GM21526 (cell line): ENCODE measurements at regions not wholly inside any gene's neighbourhood (a gene's known extent, or its start where the extent isn't known, plus 50 kb on each side); places are given as distances from the start of the nearest gene placed in this dataset.
A peak's percentile ranks its signal among the peaks of the same experiment; 100 is the strongest.
"Not testable (repeated sequence)": the region's sequence is repeated elsewhere in the genome, so short reads cannot be mapped to it uniquely, and the experiment has no call there.

ENCODE experiments used
- ATAC-seq: cut with Tn5 transposase; IDR thresholded peaks from one replicate; pipeline ENCODE4 v1.9.1; 2021; ENCODE audit warnings: moderate library complexity; ENCODE audit not compliant: unreplicated experiment, low FRiP score

DNA sequence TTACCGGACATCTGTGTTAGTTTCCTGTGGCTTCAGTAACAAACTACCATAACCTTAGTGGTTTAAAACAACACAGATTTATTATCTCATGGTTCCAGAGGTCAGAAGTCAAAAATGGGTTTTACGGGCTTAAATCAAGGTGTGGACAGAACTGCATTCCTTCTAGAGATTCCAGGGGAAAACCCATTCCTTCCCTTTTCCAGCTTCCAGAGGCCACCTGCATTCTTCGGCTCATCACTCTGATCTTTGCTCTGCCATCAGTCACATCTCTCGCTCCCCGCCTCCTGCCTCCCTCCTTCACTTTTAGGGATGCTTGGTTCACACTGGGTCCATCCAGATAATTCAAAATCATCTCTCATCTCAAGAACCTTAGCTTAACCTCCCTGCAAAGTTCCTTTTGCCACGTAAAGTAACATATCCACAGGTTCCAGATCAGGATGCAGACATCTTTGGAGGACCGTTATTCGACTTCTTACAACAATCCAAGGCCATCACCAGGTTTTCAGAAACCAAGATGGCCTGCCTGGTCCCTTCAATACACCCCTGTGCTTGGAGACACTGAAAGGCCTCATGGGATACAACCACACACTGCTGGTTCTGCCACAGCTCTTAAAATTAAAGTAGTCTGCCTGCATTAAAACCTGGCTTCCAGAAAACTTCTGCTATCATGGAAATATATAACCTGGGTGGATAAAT lies 225.9 kb upstream of the MYO3A start:
- ATAC-seq, result no peak

DNA sequence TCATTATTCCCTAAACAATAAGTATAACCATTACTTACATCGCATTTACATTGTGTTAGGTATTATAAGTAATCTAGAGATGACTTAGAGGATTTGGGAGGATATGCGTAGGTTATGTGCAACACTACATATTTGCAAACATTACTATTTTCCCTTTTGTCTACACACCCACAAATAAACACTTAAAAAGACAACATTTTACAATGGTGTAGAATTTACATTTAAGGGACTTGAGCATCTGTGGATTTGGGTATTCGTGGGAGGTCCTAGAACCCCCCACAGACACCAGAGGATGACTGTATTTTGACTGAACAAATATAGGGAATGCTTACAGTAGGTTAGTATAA lies 220.2 kb upstream of the MYO3A start:
- ATAC-seq, result no peak

DNA sequence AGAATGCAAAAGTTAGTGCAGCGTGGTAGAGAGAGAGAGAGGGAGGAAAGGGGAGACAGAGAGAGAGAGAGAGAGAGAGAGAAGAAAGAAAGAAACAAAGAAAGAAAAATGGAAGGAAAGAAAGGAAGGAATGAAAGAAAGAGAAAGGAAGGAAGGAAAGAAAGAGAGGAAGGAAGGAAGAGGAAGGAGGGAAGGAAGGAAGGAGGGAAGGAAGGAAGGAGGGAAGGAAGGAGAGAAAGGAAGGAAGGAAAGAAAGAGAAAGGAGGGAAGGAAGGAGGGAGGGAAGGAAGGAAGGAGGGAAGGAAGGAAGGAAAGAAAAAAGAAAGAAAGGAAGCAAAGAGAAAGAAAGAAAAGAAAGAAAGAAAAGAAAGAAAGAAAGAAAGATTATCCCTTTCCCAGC lies 209.8 kb upstream of the MYO3A start:
- ATAC-seq, result no peak

DNA sequence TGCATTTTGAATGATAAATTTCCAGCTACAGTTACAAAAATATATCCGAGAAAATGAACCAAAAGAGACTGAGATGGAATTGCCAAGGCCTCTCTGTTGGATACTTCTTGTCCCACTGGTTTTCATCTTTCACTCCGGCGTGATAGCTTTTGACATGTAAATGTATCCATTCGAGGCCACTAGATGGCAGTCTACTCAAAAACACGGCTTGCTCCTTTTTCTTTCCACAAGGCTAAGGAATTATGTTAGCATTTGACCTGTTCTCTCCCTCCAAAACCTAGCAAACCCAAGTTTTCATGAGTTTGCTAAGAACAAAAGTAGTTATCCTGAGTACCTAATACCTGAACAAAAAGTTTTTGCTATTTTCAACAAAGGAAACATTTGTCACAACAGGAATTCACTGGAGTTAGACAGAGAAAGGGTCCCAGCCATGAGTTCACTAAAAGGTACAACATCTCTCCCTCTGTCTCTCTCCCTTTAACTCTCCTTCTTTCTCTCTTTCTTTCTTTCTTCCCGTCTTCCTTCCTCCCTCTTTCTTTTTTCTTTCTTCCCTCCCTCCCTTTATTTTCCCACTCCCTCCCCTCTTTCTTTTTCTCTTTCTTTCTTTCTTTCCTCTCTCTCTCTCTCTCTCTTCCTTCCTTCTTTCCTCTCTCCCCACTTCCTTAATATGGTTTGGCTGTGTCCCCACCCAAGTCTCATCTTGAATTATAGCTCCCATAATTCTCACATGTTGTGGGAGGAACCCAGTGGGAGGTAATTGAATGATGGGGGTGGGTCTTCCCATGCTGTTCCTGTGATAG lies 207.9 kb upstream of the MYO3A start:
- peak; percentile 79 for ATAC-seq

DNA sequence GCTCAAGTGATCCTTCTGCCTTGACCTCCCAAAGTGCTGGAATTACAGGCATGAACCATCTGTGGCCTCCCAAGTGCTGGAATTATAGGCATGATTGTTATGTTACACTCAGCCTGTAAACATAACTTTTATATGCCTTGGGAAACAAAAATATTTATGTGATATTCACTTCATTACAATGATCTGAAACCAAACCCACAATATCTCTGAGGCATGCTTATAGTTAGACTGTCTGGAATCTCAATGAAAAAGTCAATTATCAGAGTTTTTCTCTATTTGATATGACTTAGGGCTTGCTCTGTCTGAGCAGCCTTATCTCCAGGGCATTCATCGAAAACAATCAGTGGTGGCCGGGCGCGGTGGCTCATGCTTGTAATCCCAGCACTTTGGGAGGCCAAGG lies 195.3 kb upstream of the MYO3A start:
- no peak for ATAC-seq

DNA sequence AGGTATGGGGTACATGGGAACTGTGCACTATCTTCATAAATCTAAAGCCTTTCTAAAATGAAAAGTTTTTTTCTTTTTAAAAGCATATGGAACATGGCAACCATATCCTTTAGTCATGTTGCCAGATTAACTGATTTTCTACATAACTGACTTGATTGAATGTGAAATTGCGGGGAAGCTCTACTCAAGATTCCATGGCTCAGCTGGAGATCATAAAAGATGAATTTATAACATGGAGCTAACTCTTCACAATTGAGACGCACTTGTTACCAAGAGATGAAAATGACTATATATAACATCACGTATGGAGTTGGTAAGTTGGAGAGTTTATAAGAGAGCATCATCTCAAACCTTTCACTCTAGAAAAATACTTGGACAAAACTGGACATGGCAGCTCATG lies 190.2 kb upstream of the MYO3A start:
- no peak for ATAC-seq

DNA sequence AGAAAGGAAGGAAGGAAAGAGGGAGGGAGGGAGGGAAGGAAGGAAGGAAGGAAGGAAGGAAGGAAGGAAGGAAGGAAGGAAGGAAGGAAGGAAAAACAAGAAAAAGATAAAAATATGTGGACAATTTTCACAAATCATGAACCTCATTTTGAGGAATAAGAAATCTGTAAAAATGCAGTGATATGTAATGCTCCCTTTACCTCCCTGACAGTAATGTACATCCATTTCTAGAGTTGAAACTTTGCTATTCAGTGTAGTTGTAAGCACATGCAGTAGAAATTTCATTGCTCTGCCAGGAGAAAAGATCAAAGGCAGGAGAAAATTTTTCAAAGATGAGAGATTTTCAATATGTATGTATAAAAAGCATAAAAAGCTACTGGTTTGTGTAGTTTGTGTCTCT lies 189.5 kb upstream of the MYO3A start:
- ATAC-seq, result no peak

DNA sequence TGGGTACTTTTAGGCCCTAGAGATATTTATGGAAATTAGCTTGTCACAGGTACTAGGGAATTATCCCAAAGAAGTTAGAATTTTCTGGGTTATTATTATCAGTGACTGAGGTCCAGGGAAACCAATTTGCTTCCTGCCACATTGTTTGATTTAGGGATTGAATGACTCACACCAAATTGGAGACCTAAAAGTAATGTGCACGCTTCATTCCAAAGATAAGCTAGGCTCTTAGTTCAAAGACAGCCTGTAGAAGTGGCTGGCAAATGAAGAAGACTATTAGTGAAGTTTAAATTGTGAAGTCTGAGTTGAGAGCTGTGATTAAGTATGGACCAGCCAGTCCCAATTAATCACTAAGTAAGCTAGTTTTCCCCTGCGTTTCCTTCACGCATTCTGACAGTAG lies 188.1 kb upstream of the MYO3A start:
- no peak for ATAC-seq

DNA sequence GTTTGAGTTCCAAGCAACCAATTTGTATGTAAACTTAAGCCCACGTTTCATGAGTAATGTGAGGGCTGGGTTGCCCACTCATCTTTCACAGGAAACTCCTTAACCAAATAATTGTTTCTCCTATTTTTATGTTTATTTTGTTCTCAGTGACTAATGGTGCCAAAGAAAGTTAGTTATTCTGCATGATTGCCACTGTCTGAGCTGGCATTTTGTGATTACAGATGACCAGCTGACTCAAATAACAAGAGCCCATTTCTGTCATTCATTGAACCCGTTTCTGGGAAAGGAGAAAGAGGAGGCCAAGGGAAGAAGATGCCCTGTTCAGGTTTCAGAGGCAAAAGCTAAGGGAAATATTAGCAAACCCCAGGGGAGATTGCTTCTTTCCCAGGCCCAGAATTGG lies 186.9 kb upstream of the MYO3A start:
- ATAC-seq, result no peak

DNA sequence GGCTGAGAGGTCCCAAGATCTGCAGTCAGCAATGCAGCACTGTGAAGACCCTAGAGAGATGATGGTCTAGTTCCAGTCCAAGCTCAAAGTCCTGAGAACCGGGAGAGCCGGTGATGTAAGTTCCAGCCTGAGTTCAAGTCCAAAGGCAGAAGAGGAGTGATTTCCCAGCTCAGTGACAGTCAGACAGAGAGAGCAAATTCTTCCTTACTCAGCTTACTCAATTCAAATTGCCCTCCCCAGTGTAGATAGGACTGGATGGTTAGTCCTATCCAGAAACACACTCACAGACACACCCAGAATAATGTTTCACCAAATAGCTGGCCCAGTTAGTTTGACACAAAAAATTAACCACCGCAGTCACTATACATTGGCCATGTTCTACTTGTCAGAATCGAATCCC lies 185.5 kb upstream of the MYO3A start:
- no peak for ATAC-seq

DNA sequence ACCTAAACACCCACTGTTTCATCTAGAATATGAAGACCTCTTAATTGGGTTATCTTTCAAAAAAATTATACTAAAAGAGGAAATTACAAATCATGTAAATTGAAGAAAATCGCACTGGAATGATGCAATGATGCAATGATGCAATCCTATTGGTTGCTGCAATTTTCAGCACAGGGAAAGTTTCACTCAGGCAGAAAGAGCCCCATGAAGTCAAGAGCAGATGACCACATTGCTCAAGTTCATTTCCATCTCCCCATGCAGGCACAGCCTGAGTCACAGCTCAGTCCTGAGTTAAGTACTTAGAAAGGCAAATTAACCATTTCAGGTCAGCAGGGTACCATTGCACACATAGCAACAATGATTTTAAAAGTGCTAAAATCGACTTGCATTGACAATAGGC lies 180.3 kb upstream of the MYO3A start:
- no peak for ATAC-seq

DNA sequence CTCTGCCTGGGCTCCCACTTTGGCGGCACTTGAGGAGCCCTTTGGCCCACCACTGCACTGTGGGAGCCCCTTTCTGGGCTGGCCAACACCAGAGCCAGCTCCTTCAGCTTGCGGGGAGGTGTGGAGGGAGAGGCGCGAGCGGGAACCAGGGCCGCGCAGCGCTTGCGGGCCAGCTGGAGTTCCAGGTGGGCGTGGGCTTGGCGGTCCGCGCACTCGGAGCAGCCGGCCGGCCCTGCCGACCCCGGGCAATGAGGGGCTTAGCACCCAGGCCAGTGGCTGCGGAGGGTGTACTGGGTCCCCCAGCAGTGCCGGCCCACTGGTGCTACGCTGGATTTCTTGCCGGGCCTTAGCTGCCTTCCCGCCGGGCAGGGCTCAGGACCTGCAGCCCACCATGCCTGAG lies 178.2 kb upstream of the MYO3A start:
- ATAC-seq, result not testable (repeated sequence)

DNA sequence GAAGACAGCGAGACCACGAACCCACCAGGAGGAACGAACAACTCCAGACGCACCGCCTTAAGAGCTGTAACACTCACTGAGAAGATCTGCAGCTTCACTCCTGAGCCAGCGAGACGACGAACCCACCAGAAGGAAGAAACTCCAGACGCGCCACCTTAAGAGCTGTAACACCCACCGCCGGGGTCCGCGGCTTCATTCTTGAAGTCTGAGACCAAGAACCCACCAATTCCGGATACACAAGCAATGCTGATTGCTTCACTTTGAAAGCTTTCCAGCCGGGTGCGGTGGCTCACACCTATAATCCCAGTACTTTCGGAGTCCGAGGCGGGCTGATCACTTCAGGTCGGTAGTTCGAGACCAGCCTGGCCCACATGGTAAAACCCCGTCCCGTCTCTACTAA lies 177.2 kb upstream of the MYO3A start:
- ATAC-seq, result no peak

DNA sequence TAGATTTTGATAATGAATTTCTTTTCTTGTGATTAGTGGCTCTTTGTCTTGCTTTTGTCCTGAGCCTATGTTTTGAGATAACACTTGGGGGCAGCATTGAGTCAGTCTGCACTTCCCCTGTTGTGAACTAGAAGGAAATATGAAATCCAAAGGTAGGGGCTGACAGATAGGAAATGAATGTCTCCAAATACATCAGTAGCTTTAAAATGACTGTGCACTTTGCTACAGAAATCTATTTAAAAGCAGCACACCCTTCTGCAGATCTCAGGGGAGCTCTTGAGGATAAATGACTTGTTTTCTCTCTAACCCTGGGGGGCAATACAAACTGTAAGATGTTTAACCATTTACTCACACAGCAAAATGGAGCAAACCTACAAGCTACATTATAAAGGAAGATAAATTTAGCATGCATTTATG lies 176.0 kb upstream of the MYO3A start:
- ATAC-seq, result no peak

DNA sequence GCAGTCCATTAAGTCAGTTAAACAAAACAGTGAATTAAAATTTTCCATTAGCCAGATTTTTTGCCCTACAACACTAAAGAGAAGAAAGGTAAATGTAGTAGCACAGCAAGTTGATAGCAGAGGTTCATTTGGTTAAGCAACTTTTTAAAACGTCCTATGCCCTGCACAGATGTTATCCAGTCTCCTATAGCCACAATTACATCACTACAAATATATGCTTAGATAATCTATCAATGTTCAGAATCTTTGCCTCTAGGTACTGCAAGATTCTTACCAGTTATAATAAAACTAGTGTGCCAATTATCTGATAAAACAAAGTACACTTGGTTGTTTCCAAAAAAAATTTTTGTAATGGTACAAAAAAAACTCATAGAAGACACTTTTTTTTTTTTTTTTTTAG lies 175.5 kb upstream of the MYO3A start:
- no peak for ATAC-seq

DNA sequence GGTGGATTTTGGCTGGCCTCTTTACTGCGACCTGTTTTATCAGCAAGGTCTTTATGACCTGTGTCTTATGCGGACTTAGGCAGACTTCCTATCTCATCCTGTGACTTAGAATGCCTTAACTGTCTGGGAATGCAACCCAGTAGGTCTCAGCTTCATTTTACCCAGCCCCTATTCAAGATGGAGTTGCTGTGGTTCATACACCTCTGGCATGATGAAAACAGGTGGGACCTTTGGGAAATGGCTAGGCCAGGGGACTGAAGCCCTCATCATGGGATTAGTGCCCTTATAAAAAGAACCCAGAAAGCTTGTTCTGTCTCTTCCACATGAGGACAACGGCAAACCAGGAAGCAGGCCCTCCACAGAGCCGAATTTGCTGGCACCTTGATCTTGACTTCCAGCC lies 172.1 kb upstream of the MYO3A start:
- no peak for ATAC-seq

DNA sequence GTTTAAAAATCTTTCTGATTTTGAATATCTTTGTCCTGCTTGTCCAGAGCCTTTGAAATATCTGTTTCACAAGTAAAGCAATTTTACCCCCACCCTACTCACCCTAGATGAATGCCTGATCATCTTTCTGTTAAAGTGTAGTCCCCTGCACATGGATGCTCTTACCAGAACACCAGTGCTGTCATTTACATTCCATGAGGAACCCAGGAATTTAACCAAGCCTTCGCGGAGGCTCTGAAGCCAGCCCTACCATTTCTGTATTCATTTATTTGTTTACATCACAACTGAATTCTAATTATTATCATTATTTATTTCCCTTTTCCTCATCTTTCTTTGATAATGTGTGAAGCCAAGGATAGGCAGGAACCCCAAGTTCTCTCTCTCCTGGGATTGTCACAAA lies 167.8 kb upstream of the MYO3A start:
- no peak for ATAC-seq

DNA sequence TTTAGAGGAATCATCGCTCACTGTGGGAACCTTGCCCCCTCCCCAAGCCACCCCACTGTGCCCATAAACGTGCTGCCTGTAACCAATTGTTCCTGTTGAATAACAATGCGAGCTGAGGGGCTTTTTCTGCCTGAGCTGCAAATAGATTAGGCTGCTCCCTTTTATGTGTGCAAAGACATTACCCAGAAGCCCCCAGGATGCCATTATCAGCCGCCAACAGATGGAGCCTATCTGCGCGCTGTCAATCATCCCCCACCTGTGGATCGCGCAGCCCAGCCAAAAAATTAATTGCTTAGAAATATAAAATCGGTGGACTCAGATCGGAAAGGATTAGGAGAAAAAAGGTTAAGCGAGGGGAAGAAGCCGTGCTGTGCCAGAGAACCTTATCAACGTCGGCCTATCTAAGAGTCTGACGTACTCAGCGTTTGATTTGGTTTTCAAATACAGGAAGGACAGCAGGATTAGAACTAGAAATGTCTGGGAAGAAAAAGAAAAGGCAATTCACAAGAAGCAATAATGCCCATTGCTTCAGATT lies 167.3 kb upstream of the MYO3A start:
- no peak for ATAC-seq

DNA sequence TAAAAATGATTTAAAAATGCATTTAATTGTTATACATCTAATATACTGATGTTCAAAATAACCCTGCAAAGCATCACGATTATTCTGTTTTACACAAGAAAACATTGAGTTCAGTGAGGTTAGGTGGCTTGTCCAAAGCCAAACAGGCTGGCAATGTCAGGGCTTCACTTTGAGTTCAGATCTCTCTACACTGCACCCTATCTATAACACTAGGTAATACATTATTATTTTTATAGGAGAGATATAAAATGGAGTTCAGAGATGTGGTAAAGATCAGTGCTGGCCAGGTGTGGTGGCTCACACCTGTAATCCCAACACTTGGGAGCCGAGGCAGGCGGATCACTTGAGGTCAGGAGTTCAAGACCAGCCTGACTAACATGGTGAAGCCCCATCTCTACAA lies 165.9 kb upstream of the MYO3A start:
- no peak for ATAC-seq

DNA sequence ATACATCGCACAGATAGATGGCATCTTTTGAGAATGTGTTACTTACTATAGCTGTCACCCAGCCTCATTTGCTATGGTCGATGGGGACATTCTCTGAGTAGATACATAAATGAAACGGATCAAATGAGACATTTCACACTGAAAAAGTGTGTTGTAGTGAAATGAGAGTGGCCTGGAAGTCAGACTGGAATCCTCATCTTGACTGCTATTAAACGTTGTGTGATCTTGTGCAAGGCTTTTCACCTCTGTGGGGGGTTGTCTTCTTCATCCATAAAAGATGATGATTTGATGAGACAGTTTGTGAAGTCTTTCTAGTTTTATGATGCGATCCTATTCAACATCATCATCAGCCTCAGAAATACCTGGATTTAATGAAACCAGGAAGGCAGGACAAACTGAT lies 155.4 kb upstream of the MYO3A start:
- no peak for ATAC-seq

DNA sequence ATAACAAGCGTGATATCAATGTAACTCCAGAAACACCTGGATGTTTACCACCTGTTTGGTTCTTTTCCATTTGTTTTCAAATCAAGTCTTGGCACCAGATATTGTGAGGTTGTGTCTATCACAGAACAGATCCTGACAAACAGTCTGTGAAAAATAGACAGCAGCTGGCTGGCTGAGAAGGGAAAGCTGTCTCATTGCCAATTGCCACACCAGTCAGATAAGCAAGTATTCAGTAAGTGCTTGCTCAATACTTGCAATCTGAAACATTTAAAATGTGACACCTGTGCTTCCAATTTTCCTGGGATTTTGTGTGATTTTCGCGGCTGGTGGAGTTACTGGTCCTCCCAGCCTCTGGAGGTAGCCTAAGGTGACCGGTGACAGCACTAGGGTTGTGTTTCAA lies 147.9 kb upstream of the MYO3A start:
- no peak for ATAC-seq

DNA sequence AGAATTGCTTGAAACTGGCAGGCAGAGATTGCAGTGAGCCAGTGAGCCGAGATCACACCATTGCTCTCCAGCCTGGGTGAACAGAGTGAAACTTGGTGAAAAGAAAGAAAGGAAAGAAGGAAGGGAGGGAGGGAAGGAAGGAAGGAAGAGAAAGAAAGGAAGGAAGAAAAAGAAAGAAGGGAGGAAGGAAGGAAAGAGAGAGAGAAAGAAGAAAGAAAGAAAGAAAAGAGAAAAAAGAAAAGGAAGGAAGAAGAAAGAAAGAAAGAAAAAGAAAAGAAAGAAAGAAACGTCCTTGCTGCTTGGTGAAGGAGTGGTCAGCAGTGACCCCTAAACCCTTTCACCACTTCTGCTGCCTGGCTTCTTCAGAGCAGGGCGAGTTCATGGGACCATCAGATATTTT lies 147.1 kb upstream of the MYO3A start:
- ATAC-seq, result no peak
